Globus pallidus (tissue), 1 donor: ENCODE measurements at regions not wholly inside any gene's neighbourhood (a gene's known extent, or its start where the extent isn't known, plus 50 kb on each side); places are given as distances from the start of the nearest gene placed in this dataset.
"Not testable (repeated sequence)": the region's sequence is repeated elsewhere in the genome, so short reads cannot be mapped to it uniquely, and the experiment has no call there.

Experiments
- DNase-seq: peaks from one replicate; pipeline ENCODE4 v3.0.0-alpha.2; 2015; ENCODE audit warnings: low spot score

DNA sequence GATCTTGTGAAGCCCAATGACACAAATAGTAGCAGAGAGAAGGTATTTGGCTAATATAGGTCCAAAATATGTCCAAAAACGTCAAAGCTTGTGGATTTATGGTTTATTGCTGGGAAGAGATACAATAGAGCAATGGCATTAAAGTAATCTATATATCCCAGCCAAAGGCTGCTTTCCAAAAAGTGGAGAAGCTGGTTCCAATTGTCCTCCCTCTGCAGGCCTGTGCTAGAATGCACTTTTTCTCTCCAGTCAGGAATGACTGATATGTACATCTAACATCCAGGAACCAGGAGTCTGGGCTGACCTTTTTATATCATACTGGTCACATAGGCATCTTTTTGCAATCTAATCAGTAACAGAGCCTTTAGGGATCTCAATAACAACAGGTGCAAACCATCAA is 167.1 kb upstream of the FAM3C start:
- no peak for DNase-seq

DNA sequence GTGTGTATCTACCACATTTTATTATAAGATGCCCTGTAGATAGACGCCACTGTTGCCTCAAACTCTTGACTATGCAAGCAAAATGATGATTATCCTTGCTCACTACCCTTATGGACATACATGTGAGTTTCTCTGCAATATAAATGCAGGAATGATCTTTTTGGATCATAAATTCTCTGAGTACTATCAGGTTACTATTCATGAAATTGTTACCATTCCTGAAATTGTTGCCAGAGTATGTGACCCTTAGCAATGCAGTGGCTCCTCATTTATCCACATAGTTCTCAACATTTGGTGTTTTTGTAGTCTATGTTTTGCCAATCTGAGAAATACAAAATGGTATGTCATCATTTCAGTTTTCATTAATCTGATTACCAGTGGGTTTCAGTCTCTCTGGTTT is 166.2 kb upstream of the FAM3C start:
- no peak for DNase-seq

DNA sequence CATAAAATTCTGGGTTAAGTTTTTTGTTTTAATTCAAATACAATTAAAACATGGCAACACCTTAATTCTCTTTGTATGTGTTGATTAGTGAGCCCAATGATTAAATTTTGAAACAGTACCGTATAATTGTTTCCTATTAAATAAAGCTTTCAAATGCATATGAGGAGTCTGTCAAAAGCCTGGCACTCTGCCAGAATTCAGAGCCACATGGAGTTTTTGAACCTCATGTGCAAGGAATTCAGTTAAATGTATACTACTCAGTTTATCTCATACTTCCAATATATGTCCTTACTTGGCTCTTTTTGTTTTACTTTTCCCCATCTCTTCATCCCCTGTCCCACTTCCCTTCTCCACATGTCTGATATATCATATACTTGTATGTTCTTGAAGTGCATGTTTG is 165.6 kb upstream of the FAM3C start:
- no peak for DNase-seq

DNA sequence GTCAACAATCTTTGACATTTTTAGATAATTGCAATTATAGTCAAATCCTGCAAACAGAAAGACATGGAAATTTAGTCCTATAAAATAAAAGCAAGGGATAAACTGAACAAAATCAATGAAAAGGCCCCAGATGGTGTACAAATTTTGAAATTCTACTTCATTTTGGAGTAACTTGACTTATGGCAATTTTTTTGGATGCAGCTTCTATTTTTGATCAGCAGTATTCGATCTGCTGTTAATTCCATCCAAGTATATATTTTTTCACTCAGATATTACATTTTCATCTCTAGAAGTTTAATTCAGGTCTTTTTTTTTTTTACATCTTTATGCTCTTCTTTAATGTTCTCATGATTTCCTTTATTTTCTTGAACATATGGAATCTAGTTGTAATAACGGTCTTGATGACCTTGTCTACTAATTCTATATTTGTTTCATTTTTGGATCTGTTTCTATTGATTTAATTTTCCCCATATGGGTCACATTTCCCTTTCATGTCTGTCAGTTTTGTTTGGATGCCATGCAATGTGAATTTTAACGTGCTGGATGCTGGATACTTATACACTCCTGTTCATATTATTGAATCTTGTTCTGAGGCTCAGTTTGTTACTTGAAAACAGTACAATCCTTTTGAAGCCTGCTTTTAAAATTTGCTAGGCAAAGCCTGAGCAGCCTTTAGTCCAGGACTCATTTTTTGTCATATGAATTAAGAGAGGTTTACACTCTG is 164.3 kb upstream of the FAM3C start:
- DNase-seq = no peak

DNA sequence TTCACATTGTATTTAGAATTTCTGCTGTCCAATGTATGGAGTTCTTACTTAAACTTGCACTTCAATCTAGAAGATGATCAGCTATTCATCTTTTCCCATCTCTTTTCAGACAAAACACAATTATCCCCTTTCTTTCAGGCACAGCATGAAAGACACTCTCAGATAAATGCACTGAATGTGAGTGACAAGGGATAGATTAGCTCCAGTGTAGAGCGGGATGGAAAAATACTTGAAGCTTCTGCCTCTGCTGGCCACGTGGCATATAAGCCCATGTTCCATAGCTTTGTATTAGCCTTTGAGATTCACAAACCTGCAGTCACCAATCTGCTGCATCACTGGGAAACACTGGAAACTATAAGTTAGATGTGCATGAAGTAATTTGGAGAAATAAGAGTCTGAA is 162.2 kb upstream of the FAM3C start:
- DNase-seq = peak; percentile 48

DNA sequence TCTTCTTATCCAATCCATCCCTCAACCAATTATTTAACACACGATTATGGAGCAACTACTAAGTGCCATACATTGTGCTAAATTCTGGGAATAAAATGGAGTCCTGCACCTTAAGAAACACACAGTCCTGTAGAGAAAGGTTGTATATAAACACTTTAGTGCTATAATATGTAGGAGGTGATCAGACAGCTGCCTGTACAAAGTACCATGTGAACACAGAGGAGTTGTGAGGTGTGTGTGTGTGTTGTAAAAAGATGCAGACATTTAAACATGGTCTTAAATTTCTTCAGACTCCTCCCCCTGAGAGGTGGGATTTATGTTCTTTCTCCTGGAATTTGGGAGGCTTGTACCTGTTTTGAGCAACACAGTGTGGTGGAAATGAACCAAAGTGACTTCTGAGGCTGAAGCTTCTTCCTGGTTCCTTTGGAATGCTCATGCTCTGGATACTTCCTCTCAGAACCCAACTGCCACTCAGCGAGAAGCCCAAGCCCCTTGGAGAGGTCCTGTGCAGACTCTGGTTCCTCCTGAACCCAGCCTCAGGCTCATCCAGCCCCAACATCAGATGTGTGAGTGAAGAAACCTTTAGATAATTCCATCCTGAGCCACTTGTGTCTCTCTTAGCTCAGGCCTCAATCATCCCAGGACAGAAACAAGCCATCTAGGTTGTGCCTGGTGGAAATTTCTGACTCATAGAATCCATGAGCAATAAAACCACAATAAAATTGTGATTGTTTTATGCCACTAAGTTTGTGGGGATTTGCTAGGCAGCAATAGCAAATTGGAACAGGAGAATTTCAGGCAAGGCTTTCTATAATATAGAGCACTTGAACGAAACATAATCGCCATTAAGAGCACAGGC is 161.2 kb upstream of the FAM3C start:
- no peak for DNase-seq

DNA sequence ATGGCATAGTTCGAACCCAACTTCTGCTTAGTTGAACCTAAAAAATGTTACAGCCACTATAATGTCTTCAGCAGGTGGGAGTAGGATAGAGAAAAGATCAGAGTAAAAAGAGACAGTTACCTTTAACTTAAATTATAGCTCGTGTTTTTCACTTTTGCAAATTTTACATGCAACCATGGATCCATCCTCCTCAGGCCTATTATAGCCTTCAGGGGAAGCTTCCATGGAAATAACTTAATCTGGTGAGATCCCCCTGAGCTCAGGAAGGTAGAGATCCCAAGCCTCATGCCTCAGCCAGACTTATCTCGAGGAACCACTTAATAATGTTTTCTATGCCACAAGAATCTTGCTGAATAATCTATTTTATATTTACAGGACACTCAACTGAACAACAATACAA is 159.4 kb upstream of the FAM3C start:
- DNase-seq = no peak

DNA sequence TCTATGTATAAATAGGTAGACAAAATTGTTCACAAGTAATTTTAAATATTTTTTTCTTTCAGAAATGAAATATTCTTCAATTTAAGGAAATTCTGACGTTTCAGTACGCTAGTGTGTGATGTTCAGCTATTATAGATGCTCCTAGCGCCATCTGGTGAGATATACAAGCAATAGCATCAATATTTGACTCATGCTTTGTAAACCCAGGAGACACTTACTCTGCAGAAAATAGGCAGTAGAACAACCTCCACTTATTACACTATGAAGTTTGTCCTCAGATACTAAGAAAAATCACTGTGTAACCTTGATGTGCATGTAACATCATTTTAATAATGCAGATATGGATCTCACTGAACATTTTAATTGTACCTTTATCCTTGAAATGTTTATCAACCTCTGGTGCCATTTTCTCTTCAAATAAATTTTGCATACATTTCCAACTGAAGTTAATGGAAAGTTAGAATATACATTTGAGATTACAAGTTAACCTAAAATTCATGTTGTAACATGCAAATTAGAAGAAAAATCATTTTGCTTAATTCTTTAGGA is 151.5 kb upstream of the FAM3C start:
- DNase-seq = peak; percentile 55

DNA sequence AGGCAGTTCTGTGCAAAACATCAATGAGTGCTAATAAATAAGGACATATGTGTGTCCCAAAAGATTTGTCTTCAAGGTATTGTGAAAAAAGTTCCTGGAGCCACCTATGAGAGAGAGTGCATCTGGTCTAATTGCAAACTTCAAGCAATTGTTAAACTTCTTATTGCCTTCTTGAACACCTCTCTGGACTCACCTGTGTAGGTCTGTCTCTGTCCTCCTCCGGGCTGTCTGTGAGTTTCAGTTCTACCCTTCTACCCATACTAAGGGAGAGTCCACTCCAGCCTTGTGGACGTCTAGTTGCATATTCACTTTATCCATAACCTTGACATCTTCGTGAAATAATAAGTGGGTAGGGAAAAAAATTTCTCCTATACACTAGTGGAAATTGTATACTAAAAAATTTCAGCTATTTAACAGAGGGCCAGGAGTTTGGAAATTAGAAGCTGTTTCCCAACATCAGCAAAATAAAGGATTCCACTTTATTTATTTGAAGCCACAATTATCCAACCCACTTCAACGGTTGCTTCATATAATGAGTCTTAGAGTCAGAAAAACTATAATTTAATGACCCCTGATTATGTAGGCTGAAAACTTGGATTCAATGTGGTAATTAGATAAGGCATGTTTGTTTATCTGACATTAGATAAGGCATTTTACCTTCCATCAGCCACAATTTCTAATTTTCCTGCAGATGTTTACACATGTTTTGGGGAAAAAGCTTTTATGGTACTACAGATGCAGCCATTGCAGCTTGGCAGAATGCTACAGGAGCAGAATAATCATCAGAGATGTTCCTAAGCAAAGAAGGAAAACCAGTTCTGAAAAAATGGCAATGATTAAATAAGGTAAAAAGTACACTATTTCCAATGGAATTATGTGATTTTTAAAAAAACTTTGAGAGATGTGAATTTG is 150.8 kb upstream of the FAM3C start:
- no peak for DNase-seq

DNA sequence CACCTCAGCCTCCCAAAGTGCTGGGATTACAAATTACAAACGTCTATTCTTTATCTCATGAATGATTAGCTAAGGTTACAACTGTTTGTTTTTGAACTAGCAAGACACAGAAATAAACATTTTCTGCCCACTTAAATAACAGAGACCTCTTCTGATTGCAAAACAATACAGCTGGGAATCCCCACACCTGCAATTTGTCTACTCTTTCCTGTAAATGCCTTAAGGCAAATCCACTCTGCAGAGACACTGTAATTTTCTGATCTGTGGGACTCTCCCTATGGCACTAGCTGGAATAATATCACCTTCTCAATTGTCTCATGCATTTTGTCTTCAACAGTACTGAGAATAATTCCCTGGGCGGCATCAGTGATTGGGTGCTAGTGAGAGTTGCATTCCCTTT is 149.3 kb upstream of the FAM3C start:
- no peak for DNase-seq

DNA sequence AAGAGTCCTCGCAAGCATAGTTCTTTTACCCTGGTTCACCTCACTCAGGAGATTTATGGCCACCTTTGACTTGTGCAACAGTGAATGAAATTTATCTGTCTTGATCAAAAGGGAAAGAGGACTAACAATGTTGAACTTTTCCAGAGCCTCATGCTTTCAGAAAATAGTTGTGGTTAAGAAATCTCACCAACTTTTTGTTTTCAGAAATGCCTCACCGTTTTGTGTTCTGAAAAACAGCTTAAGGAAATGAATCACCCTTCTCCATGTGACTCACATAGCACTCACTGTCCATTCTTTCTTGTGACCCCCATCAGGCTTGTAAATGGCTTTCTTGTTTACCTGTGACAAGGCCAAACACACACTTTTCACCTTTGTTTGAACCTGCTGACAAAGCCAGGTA is 148.6 kb upstream of the FAM3C start:
- DNase-seq = no peak

DNA sequence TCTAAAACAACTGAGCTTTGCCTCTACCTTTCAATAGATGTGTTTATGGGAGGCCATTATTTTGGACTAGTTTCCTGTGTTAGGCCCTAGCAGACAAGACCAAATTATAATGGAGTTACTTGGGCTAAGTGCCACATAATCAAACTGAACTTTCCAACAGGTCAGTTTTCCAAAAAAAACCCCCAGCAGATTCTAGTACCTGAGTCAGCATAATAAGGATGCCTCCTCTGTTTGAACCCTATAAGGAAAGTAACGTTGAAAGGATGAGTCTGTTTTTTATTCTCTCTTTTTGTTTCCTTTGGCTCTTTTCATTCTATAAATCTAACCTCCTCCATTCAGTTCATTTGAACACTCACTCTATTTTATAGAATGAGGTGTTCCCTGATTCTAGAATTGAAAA is 148.1 kb upstream of the FAM3C start:
- no peak for DNase-seq

DNA sequence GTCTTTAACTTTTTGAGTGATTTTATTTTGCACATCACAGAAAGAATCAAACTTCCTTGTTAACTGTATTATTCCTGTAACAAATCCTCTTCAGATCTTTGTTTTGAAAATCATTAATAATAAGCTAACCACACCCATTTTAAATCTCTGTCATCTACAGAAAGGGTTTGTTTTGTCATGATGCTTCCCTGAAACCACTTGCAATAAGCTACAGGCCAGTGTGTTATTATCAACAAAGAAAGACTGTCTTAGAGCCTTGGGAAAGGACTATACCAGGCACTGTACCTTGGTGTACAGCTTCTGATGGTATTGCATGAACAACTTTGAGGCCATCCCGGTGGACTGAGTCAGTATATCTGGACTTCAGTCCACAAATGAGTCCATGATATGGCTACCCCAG is 145.3 kb upstream of the FAM3C start:
- no peak for DNase-seq

DNA sequence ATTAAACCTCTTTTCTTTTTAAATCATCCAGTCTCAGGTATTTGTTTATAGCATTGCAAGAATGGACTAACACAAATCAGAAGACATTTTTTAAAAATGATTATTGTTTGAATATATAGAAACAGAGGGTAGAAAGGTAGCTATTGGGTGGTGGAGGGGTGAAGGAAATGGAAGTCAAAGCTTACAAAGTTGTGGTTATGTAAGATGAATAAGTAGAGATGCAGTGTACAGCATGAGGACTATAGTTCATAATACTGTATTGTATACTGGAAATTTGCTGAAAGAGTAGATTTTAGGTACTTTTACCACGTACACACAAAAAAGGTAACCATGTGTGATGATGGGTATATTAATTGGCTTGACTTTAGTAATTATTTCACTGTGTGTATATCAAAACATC is 144.0 kb upstream of the FAM3C start:
- no peak for DNase-seq

DNA sequence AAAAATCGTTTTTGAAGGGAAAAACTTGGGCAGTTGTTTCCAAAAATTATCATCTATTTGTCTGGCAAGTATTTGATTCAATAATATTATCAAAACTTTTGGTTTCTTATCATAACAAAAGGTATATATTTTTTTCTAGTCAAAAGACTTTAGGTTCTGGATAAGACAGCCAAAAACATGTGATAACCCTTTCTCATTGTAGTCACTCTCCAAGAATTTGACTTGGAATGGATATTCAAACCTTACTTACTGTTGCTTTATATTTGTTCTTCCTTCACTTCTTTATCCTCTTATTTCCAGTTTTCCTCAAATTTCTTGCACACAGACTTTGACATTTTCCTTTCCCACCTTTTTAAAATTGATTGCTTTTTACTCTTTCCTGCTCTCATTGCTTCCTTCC is 140.9 kb upstream of the FAM3C start:
- DNase-seq = no peak

DNA sequence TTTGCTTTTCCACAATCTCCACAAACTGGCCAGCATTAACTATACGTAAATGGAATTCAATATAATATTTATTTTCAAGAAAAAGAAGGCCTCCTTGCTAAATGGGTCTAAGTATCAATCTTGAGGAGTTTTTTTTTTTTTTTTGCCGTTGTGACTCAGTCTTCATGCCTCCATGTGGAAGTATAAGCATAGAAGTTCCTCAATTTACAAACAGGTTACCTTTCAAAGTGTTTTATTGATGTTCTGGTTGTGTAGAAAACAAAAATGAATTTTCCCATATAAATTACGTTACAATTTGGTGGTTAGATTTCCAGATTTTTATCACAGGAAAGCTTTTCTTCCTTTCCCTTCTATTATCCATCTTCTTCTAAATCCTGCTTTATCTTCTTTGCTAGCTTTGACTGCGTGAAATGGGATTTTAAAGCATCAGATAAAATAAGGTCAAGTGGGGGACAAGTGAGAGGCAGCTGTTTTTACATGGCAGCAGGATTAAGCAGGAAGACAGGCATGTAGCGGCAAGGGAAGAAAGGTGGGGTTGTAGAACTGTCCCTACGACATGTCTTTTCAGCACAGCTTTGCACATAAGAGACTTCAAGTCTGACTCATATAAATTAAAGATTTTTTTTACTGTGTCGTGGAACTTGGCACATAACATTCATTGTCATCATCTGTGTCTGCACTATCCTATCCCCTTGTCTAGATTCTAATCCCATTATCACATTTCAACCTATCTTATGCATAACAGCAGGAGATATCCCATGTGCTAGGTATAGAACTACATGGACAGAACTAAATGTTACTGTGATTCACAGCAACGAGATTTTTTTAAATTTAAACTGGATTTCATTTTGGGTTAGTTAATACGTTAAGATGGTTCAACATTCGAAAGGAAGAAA is 135.3 kb upstream of the FAM3C start:
- DNase-seq = no peak

DNA sequence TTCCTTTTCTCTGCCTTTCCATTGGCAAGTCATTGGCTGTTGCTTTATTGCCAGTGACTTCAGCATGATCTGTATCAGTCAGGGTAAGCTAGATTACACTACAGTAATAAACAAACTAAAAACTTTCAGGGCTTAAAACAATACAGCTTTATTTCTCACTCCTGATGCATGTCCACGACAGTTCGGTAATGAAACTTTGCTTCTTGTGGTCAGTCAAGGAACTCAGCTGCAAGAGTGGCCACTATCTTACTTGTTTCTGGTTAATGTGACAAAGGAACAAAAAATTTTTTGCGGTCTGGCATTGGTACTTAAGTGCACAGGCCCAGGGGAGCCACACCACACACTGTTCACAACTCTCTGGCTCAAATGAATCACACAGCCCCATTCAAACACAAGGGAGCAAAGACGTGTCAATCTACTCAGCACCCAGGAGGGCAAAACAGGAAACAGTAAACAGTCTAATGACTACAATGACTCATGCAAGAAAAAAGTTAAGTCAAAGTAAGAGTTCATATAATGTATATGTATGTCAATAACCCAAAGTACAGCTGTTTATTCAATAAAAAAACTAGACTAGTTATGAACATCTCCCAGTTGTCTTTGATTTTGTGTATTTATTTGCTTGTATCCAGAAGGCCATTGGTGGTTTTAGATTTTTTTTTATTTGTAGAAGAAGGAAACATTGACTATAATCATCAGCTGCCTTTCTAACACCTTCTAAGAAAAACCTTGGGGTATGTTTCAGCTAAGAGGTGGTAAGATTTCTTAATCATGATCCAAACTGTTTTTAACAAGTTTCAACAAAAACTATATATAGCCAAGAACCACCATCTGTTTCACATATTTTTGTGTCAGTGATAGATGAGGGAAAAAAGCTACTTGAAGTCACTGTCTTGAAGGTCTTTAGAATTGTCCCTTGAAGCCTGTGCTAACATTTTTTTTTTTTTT is 134.4 kb upstream of the FAM3C start:
- DNase-seq = no peak

DNA sequence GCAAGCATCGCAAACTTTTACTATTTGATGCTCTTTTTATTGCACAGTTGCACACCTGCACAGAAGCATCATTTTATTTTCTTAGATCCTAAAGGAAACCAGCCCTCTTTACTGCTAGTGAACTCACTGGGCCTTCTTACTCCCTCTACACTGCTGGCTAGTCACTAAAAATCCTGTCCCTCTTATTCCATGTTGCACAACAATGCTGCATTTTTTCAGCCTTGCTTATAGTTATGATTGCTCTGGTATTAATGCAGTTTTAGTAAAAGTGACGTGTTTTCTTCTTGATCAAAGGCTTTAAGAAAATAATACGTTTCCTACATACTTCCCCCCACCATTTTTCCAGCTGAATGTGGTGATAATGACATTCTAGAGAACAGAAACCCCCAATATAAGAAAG is 132.9 kb upstream of the FAM3C start:
- no peak for DNase-seq

DNA sequence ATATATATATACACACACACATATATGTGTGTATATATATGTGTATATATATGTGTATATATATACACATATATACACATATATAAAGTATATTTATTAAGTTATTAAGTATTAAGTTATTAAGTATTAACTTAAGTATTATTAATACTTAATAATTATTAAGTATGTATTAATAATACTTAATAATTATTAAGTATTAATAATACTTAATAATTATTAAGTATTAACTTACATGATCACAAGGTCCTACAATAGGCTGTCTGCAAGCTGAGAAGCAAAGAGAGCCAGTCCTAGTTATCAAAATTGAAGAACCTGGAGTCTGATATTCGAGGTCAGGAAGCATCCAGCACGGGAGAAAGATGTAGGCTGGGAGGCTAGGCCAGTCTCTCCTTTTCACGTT is 130.1 kb upstream of the FAM3C start:
- DNase-seq = not testable (repeated sequence)
